Uterus (tissue), 2 donors: ENCODE measurements at regions not wholly inside any gene's neighbourhood (a gene's known extent, or its start where the extent isn't known, plus 50 kb on each side); places are given as distances from the start of the nearest gene placed in this dataset.

ENCODE experiments used
- POLR2A ChIP-seq, 2 donors: fragments of 450-650 bp; IDR thresholded peaks; one replicate each; pipeline ENCODE4 v1.6.1; 2016; ENCODE audit warnings: antibody characterized with exemption in 2 of 2, mild to moderate bottlenecking in 1 of 2, moderate library complexity in 1 of 2
- TF ChIP-seq, protein P1 (sequence below), 4 experiments: fragments of 200-600 bp in 2 of 4; fragments of 450-650 bp in 2 of 4; sonication (generic) in 2 of 4; IDR thresholded peaks; one replicate each; pipeline ENCODE4 v1.5.1; 2016 to 2019; ENCODE audit warnings: antibody characterized with exemption in 4 of 4, mild to moderate bottlenecking in 2 of 4, moderate library complexity in 1 of 4

GRCh38 chr2:226524381-226524843 is 275.2 kb downstream of the IRS1 start:
- TF ChIP-seq, protein P1, sequence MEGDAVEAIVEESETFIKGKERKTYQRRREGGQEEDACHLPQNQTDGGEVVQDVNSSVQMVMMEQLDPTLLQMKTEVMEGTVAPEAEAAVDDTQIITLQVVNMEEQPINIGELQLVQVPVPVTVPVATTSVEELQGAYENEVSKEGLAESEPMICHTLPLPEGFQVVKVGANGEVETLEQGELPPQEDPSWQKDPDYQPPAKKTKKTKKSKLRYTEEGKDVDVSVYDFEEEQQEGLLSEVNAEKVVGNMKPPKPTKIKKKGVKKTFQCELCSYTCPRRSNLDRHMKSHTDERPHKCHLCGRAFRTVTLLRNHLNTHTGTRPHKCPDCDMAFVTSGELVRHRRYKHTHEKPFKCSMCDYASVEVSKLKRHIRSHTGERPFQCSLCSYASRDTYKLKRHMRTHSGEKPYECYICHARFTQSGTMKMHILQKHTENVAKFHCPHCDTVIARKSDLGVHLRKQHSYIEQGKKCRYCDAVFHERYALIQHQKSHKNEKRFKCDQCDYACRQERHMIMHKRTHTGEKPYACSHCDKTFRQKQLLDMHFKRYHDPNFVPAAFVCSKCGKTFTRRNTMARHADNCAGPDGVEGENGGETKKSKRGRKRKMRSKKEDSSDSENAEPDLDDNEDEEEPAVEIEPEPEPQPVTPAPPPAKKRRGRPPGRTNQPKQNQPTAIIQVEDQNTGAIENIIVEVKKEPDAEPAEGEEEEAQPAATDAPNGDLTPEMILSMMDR (IDR thresholded peaks at IDR 0.05), result no peak
- TF ChIP-seq POLR2A (IDR thresholded peaks at IDR 0.05), result no peak
